Islet precursor cell (in vitro differentiated cells): ENCODE measurements at regions not wholly inside any gene's neighbourhood (a gene's known extent, or its start where the extent isn't known, plus 50 kb on each side); places are given as distances from the start of the nearest gene placed in this dataset.

ENCODE experiments used
- DNase-seq: peaks from one replicate; pipeline ENCODE4 v3.0.0-alpha.2; 2018

GRCh38 chr22:48047722-48048500 lies 1285.5 kb downstream of the TBC1D22A start:
- peak; percentile 38 for DNase-seq

- peak; percentile 11 for DNase-seq
These were observed 1282.9 kb downstream of the TBC1D22A start for GRCh38 chr22:48045369-48045768.

DNA sequence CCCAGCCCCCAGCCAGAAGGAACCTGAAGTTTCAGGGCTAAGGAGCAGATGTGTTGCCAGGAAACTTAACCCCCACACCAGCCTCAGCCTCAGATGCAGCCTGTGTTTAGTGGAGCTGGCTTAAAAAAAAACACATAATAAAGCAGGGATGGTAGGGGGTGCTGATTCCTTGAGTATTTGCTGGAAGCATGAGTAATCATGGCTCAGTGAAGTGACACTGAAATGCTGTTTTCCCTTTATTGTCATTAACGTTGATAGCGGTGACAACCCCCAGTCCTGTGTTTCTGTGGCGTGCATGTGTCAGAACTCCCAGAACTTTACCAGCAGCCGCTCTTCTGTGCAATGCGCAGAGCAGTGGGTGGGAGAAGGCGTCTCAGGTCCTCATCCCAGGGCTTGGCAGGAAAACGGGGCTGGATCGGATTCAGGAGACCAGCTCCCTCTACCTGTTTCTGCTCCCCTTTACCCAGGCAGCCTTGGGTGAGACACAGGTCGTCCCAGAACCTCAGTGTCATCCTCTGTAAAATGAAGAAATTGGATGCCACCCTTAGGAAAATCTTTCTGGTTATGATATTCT lies 1282.1 kb downstream of the TBC1D22A start:
- no peak for DNase-seq

- DNase-seq: no peak
These were observed 1281.1 kb downstream of the TBC1D22A start for GRCh38 chr22:48043581-48043980.

- DNase-seq: no peak
These were observed 1280.4 kb downstream of the TBC1D22A start for GRCh38 chr22:48042621-48043395.

DNA sequence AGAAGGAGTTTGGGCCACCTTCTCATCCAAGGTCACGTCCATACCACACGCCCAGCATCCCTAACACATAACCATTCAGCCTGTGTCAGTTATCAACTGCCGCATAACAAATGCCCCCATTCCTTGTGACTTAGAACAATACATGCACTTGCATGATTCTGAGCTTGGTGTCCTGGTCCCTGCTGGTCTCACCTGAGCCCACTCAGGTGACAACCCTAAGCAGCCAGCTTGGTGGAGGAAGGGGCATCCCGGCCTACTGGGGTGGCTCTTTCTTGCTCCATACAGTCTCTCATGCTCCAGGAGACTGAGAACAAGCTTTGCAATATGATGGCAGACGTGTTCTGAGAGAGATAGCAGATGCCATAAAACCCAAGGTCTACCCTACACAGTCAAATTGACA lies 1276.9 kb downstream of the TBC1D22A start:
- DNase-seq: no peak

GRCh38 chr22:48037618-48038017 lies 1275.2 kb downstream of the TBC1D22A start:
- no peak for DNase-seq

DNA sequence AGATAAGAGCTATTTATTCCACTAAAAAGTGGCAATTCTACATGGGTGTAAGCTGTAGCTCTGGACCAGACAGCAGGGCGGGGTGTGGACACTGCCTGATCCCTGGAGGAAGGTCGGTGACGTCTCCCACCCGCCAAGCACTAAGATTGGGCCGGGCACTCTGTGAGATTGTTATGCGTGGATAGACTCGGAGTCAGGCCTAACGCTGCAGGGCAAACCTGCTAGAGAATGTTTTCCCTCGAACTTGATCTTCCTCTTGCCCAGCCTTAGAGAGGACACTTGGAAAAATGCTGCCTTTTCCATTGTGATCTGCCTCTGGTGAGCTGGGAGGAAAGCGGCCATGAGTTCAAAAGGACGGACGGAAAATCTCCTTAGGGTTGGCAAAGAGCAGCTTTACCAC lies 1273.4 kb downstream of the TBC1D22A start:
- no peak for DNase-seq

DNA sequence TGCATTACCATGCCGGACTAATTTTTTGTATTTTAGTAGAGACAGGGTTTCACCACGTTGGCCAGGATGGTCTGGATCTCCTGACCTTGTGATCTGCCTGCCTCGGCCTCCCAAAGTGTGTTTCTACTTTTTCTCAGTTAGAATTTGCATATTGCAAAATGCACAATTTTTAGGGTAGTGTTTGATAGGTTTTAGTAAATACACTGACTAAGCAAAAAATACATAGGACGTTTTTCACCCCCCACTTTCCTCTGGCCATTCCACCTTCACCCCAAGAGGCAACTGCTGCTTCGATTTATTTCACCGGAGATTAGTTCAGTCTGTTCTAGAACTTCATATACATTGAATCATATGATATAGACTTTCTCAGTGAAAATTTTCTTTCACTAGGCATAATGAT lies 1269.1 kb downstream of the TBC1D22A start:
- no peak for DNase-seq

- no peak for DNase-seq
These were observed 1262.6 kb downstream of the TBC1D22A start for GRCh38 chr22:48025096-48025495.

DNA sequence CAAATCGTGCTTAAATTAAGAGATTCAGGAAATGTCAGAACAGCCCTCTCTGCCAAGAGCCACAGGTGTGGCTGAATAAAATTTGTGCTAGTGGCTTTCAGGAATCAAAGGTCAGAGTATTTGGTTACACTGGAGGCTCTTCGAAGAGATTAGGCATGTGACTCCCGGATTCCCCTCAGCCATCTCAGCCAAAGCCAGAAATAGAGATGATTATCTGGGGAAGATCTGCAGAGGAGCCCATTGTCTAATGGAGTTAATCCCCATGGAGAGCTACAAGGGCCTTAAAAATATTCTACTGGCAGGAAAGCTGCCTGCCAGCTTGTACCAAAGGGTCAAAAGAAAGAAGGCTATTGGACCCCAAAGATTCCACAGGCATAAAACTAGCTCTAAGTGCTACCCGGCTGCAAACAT lies 1259.5 kb downstream of the TBC1D22A start:
- no peak for DNase-seq

- no peak for DNase-seq
These were observed 1255.9 kb downstream of the TBC1D22A start for GRCh38 chr22:48018346-48018745.

DNA sequence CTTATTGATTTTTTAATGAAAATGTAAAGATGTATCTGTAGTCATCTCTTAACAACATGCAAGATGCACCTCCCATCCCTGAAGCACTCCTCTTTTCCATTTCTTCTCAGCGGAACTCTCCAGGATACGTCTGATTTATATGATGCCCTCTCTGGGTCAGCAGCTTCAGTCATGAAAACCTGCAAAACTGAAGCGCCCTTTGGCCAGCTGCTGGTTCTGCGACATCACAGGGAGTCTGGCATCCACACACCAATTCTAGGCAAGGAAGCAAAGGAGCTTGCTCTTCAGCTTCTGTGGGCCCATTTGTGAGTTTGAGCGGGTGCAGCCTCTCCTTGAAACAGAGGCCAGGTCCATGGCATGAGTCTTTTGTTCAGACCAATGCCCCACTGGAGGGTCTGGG lies 1253.3 kb downstream of the TBC1D22A start:
- DNase-seq: no peak

DNA sequence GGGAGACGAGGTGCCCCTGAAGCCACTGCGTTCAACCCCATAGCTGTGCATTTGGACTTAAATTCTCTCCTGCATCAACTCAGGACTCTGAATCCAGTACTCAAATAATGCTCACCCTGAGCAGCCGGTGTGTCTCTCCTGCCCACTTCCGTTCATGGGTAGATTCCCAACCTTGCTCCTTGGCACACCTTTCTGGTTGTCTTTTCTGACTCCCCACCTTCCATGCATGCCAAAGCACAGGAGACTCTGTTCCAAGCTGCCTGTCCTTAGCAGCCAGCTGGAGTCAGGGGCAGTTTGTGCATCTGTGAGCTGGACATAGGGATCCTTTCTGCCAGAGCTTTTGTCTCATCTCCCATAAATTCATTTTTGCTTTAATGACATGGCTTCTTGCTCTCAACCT lies 1242.5 kb downstream of the TBC1D22A start:
- no peak for DNase-seq

DNA sequence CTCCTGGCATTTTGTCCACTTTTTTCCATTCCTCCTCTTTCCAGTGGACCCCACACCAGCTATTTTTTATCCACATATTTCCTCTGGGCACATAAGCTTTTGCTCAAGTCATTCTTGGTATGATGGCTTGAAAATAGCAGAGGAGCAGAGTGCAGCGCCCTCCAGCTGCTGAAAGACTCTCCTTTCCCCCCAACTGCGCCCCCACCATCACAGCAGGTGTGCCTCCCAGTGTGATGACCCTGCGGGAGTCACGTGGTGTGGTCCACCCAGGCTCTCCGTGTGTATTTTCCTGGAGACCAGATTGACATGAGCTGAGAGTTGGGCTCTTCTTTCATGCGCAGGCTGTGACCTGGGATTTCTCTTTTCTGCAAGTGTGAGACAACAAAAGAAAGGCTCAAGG lies 1241.6 kb downstream of the TBC1D22A start:
- no peak for DNase-seq

DNA sequence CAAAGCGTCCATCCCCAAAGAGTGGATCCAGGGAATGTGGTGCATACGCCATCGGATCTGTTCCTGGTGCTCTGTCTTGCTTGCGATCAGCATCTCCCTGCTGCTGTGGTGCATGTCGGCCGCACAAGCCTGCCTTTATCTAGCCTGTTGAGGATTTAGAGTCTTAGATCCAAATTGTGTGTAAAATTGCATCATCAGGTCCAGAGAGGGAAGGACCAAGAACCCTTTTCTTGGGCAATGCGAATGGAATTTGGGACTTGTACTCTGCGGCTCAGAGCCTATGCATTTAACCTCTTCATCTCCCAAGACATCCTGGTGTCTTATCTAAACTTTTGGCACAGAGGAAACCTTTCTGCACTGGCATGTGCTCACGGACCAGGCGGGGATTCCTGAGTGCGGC lies 1238.7 kb downstream of the TBC1D22A start:
- DNase-seq: no peak

DNA sequence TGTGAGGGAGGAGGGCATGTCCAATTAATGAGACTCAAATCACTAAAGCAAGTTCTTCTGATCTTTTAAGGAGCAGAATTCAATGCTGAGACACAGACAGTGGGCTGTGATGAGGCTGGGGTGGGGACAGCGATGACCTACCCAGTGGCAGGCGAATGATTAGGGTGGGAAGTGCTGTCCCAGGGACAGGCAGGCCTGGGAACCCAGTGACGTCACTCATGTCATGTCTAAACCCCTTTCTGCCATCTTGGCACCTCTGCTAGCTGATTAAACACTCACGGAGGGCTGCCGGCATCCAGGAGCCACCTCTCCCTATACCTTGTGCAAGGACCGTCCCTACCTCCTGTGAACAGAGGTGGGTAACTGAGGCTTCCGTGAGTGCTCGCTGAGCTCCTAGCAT lies 1235.2 kb downstream of the TBC1D22A start:
- no peak for DNase-seq

- peak; percentile 36 for DNase-seq
These were observed 1234.7 kb downstream of the TBC1D22A start for GRCh38 chr22:47997052-47997590.

DNA sequence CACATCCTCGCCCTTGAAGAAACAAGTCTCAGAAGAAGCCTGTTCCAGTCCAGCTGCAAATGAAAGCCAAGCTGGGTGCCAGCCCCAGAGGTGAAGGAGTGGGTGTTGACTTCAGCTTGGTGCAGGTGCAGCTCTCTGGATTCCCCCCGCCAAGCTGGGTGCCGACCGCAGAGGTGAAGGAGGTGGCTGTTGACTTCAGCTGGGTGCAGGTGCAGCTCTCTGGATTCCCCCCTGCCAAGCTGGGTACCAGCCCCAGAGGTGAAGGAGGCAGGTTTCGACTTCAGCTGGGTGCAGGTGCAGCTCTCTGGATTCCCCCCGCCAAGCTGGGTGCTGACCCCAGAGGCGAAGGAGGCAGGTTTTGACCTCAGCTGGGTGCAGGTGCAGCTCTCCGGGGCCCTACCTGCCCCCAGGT lies 1234.0 kb downstream of the TBC1D22A start:
- DNase-seq: no peak

GRCh38 chr22:47995718-47996117 lies 1233.3 kb downstream of the TBC1D22A start:
- no peak for DNase-seq

- DNase-seq: no peak
These were observed 1232.8 kb downstream of the TBC1D22A start for GRCh38 chr22:47995264-47995627.

DNA sequence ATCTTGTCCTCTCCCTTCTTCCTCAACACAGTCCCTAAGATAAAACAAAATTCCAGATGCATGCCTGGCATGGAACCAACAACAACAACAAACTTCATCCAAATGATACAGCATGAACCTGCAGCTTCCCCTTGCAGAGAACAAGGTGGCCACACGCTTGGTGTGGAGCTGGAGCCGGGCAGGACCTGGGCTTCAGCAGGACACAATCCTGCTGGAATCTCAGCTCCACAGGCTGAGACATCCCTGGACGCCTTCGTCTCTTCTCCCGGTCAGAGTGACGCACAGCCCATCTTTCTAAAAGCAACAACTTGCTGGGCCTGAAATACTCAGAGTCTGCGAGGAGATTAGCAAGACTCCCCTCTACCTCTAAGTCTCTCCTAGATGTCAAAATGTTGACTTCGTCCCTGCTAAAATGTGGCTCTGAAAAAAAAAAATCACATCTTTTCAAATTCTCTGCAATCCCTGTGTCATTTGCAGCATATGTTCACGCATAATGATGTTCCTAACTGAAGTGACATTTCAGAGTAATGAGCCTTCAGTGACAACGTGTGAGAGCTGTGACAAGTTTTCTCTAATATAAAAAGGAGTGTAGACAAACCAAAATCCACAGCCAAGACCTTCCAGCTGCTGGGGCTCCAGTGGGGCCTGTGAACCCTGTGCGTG lies 1232.3 kb downstream of the TBC1D22A start:
- no peak for DNase-seq

GRCh38 chr22:47994045-47994444 lies 1231.6 kb downstream of the TBC1D22A start:
- no peak for DNase-seq
